SK-N-SH (cell line): ENCODE measurements at regions not wholly inside any gene's neighbourhood (a gene's known extent, or its start where the extent isn't known, plus 50 kb on each side); places are given as distances from the start of the nearest gene placed in this dataset.

Experiments
- CTCF ChIA-PET: fragments of 300-600, 350-600 bp; formaldehyde crosslinking; extraction: SDS; loops from one replicate; lab custom pipeline; 2021; lab: Yijun Ruan, JAX
- POLR2A ChIA-PET: fragments of 350-600 bp; sonication (Branson Sonifier 250); formaldehyde crosslinking; extraction: SDS; loops from one replicate; lab custom pipeline; 2020; ENCODE audit warnings: antibody characterized with exemption, inconsistent platforms; lab: Yijun Ruan, JAX
- DNase-seq: peaks from one replicate; pipeline ENCODE4 v3.0.0; 2012
- H2AFZ ChIP-seq: fragments of 200-600 bp; sonication (generic); 2 replicates; pipeline ENCODE4 v1.8.1; 2016; ENCODE audit warnings: antibody characterized with exemption, mild to moderate bottlenecking, low read depth
- H3F3A ChIP-seq: fragments of 200-600 bp; sonication (generic); replicated peaks from 2 replicates; pipeline ENCODE3; 2016; ENCODE audit warnings: antibody characterized with exemption, mild to moderate bottlenecking; ENCODE audit not compliant: insufficient read depth
- H3K27ac ChIP-seq, 2 experiments: fragments of 200-500 bp in 1 of 2; fragments of 200-600 bp in 1 of 2; sonication (Bioruptor generic) in 1 of 2; sonication (generic), shearing (Covaris generic) in 1 of 2; 2 replicates each; pipeline versions ENCODE4 v1.5.1 to v1.6.1; 2014 to 2016; ENCODE audit warnings: low read depth in 2 of 2, inconsistent platforms in 1 of 2, low read length in 1 of 2, mild to moderate bottlenecking in 1 of 2, mixed read lengths in 1 of 2
- H3K27me3 ChIP-seq: fragments of 200-600 bp; sonication (generic), shearing (Covaris generic); 2 replicates; pipeline ENCODE4 v1.6.1; 2016; ENCODE audit warnings: mixed run types; ENCODE audit not compliant: insufficient read depth
- H3K36me3 ChIP-seq, 2 experiments: fragments of 200-500 bp in 1 of 2; fragments of 200-600 bp in 1 of 2; sonication (Bioruptor generic) in 1 of 2; sonication (generic) in 1 of 2; replicated peaks in 1 of 2; 2 replicates each; pipeline versions ENCODE3 to v1.5.1; 2014 to 2016; ENCODE audit warnings: low read length in 1 of 2, mild to moderate bottlenecking in 1 of 2; ENCODE audit not compliant: insufficient read depth in 2 of 2, control insufficient read depth in 1 of 2
- H3K4me1 ChIP-seq, 2 experiments: fragments of 200-500 bp in 1 of 2; fragments of 200-600 bp in 1 of 2; sonication (Bioruptor generic) in 1 of 2; sonication (generic), shearing (Covaris generic) in 1 of 2; 2 replicates each; pipeline versions ENCODE4 v1.5.1 to v1.6.1; 2014 to 2016; ENCODE audit warnings: low read depth in 1 of 2, low read length in 1 of 2, mixed run types in 1 of 2; ENCODE audit not compliant: insufficient read depth in 2 of 2, control insufficient read depth in 1 of 2
- H3K4me2 ChIP-seq: fragments of 200-600 bp; sonication (generic), shearing (Covaris generic); 2 replicates; pipeline ENCODE4 v1.6.1; 2017; ENCODE audit warnings: mixed run types
- H3K4me3 ChIP-seq, 2 experiments: fragments of 200-500 bp in 1 of 2; fragments of 200-600 bp in 1 of 2; sonication (Bioruptor generic) in 1 of 2; sonication (generic), shearing (Covaris generic) in 1 of 2; 2 replicates each; pipeline versions ENCODE4 v1.5.1 to v1.8.1; 2014 to 2016; ENCODE audit warnings: low read depth in 2 of 2, inconsistent platforms in 1 of 2, low read length in 1 of 2, mild to moderate bottlenecking in 1 of 2, mixed read lengths in 1 of 2, moderate library complexity in 1 of 2
- H3K79me2 ChIP-seq: fragments of 200-600 bp; sonication (generic); 2 replicates; pipeline ENCODE4 v1.8.1; 2017; ENCODE audit warnings: mild to moderate bottlenecking; ENCODE audit not compliant: insufficient read depth
- H3K9ac ChIP-seq: fragments of 200-600 bp; sonication (generic); 2 replicates; pipeline ENCODE4 v1.6.1; 2017; ENCODE audit warnings: mixed run types
- H3K9me2 ChIP-seq: fragments of 200-600 bp; sonication (generic); 2 replicates; pipeline ENCODE4 v1.6.1; 2017; ENCODE audit warnings: mixed run types
- H3K9me3 ChIP-seq: fragments of 200-600 bp; sonication (generic); 2 replicates; pipeline ENCODE4 v1.6.1; 2017; ENCODE audit warnings: mixed run types, mild to moderate bottlenecking, moderate library complexity
- H4K20me1 ChIP-seq: fragments of 200-600 bp; sonication (generic); 2 replicates; pipeline ENCODE4 v1.6.1; 2017; ENCODE audit warnings: mild to moderate bottlenecking, mixed run types; ENCODE audit not compliant: insufficient read depth
- EP300 ChIP-seq, 2 experiments: IDR thresholded peaks; 2 replicates each; pipeline versions ENCODE4 v1.4.0 to v1.6.1; 2012; ENCODE audit warnings: borderline replicate concordance in 1 of 2, low read depth in 1 of 2, low read length in 1 of 2
- EZH2phosphoT487 ChIP-seq: fragments of 200-600 bp; sonication (generic); IDR thresholded peaks from 2 replicates; pipeline ENCODE4 v1.6.1; 2017; ENCODE audit warnings: low read depth, mixed run types, mild to moderate bottlenecking, antibody characterized with exemption, moderate library complexity, borderline replicate concordance
- FOXM1 ChIP-seq: IDR thresholded peaks from 2 replicates; pipeline ENCODE4 v1.4.0; 2012; ENCODE audit warnings: low read depth, mild to moderate bottlenecking
- IRF3 ChIP-seq: fragments of 150-350 bp; IDR thresholded peaks from 2 replicates; pipeline ENCODE4 v1.6.1; 2016; ENCODE audit warnings: mild to moderate bottlenecking, low read depth, low read length
- JUND ChIP-seq: IDR thresholded peaks from 2 replicates; pipeline ENCODE4 v1.4.0; 2012
- MAX ChIP-seq: IDR thresholded peaks from 2 replicates; pipeline ENCODE4 v1.4.0; 2012; ENCODE audit warnings: low read depth
- PBX3 ChIP-seq: IDR thresholded peaks from 2 replicates; pipeline ENCODE4; 2012
- RAD21 ChIP-seq: IDR thresholded peaks from 2 replicates; pipeline ENCODE4 v1.6.1; 2012; ENCODE audit warnings: mild to moderate bottlenecking, low read length
- RCOR1 ChIP-seq: fragments of 150-350 bp; IDR thresholded peaks from 2 replicates; pipeline ENCODE4 v1.6.1; 2017; ENCODE audit warnings: antibody characterized with exemption, low read length
- REST ChIP-seq: IDR thresholded peaks from 2 replicates; pipeline ENCODE4 v1.6.1; 2012; ENCODE audit warnings: mild to moderate bottlenecking, low read depth, low read length, moderate library complexity
- RXRA ChIP-seq: IDR thresholded peaks from 2 replicates; pipeline ENCODE4 v1.4.0; 2012; ENCODE audit warnings: low read depth, mild to moderate bottlenecking, borderline replicate concordance
- SMC3 ChIP-seq: IDR thresholded peaks from 2 replicates; pipeline ENCODE4 v1.6.1; 2012; ENCODE audit warnings: low read depth, low read length, improper control_type of control experiment
- TCF12 ChIP-seq: IDR thresholded peaks from 2 replicates; pipeline ENCODE4 v1.4.0; 2012
- ZBTB33 ChIP-seq: IDR thresholded peaks from 2 replicates; pipeline ENCODE4 v1.4.0; 2012; ENCODE audit warnings: low read depth, borderline replicate concordance
- WGBS: methylation state at CpG from one replicate; pipeline ENCODE4 v1.1.6; 2017; ENCODE audit warnings: low lambda C conversion rate; 5-methylcytosine and 5-hydroxymethylcytosine counted together

GRCh38 chr9:31745468-31745867, 639.0 kb upstream of the ACO1 start:
- H3K27ac ChIP-seq = no peak overlapping the region
- H3K4me1 ChIP-seq = no peaks in the 10 kb centered on the region
- H3K4me3 ChIP-seq = no peak overlapping the region
- no peak for TF ChIP-seq SMC3
- TF ChIP-seq TCF12 = no peak
- TF ChIP-seq REST = no peak
- TF ChIP-seq RXRA = no peak
- TF ChIP-seq EZH2phosphoT487 = no peak
- no peak for TF ChIP-seq JUND
- H3K79me2 ChIP-seq = no peaks in the 10 kb centered on the region; the same call in 1 of the 2 replicates
- H3F3A ChIP-seq = no peaks in the 10 kb centered on the region
- no peaks in the 10 kb centered on the region for H3K36me3 ChIP-seq
- H4K20me1 ChIP-seq = no peaks in the 10 kb centered on the region
- no peak for DNase-seq
- POLR2A ChIA-PET = interaction anchor here (0.6 kb wide), 1 partner anchor 371 kb away, joined by 3 read pairs; no protein-coding TSS in a partner anchor
- 48% methylated on average over 6 of the region's 6 CpGs for WGBS
- no peaks in the 10 kb centered on the region for H3K9me3 ChIP-seq
- H2AFZ ChIP-seq = no peak overlapping the region
- no peak overlapping the region for H3K9ac ChIP-seq
- CTCF ChIA-PET = interaction anchor here (2.4 kb wide), 1 partner anchor 11 kb away, joined by 5 read pairs; no protein-coding TSS in a partner anchor
- H3K27me3 ChIP-seq = no peaks in the 10 kb centered on the region
- H3K9me2 ChIP-seq = no peaks in the 10 kb centered on the region
- no peak overlapping the region for H3K4me2 ChIP-seq

- no peaks in the 10 kb centered on the region for H3K36me3 ChIP-seq
- CTCF ChIA-PET = interaction anchor here (2.4 kb wide), 1 partner anchor 12 kb away, joined by 5 read pairs; no protein-coding TSS in a partner anchor
- no peaks in the 10 kb centered on the region for H3K9me3 ChIP-seq
- no peaks in the 10 kb centered on the region for H3K27me3 ChIP-seq
- no peak overlapping the region for H3K4me2 ChIP-seq
- H3F3A ChIP-seq = no peaks in the 10 kb centered on the region
- DNase-seq = no peak
- no peak overlapping the region for H3K4me3 ChIP-seq
- POLR2A ChIA-PET = no interaction called here
- no peak overlapping the region for H3K9ac ChIP-seq
- no peak overlapping the region for H2AFZ ChIP-seq
- no peak overlapping the region for H3K27ac ChIP-seq
- H3K9me2 ChIP-seq = no peaks in the 10 kb centered on the region
- no peaks in the 10 kb centered on the region for H4K20me1 ChIP-seq
- H3K79me2 ChIP-seq = no peaks in the 10 kb centered on the region; the same call in 1 of the 2 replicates
- H3K4me1 ChIP-seq = no peaks in the 10 kb centered on the region
- TF ChIP-seq PBX3 = no peak
- no peak for TF ChIP-seq MAX
- TF ChIP-seq TCF12 = no peak
- TF ChIP-seq FOXM1 = no peak
- TF ChIP-seq ZBTB33 = no peak
- no peak for TF ChIP-seq REST
- no peak for TF ChIP-seq IRF3
- no peak for TF ChIP-seq RAD21
- no peak for TF ChIP-seq RXRA
- no peak for TF ChIP-seq RCOR1
- no peak for TF ChIP-seq EP300 (IDR thresholded peaks at IDR 0.05; ENCODE audit: borderline replicate concordance in 1 of 2, low read depth in 1 of 2, low read length in 1 of 2)
These were observed 638.6 kb upstream of the ACO1 start for GRCh38 chr9:31745886-31746285.
